GM19324 (cell line): ENCODE measurements at regions not wholly inside any gene's neighbourhood (a gene's known extent, or its start where the extent isn't known, plus 50 kb on each side); places are given as distances from the start of the nearest gene placed in this dataset.
"Not testable (repeated sequence)": the region's sequence is repeated elsewhere in the genome, so short reads cannot be mapped to it uniquely, and the experiment has no call there.

Source experiments
- ATAC-seq: cut with Tn5 transposase; IDR thresholded peaks from one replicate; pipeline ENCODE4 v1.9.1; 2021; ENCODE audit warnings: mild to moderate bottlenecking, moderate library complexity; ENCODE audit not compliant: unreplicated experiment, low FRiP score

DNA sequence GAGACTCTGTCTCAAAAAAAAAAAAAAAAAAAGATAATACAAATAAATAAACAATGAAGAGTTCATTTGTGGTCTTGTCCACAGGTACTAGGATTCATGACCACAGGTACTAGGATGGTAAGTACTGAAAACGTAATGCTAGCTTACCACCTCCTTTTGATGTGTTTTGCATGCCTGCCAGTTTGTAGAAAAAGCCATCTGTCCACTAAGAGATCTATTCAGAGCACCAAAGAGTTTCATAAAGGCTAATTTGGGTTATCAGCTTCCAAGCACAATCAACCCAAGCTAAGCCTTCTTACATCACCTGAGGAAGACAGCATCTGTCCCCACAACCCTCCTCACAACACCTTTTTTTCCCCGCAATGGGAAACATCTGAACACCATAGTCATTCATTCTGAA lies 477.2 kb downstream of the ZEB2 start:
- ATAC-seq: no peak

DNA sequence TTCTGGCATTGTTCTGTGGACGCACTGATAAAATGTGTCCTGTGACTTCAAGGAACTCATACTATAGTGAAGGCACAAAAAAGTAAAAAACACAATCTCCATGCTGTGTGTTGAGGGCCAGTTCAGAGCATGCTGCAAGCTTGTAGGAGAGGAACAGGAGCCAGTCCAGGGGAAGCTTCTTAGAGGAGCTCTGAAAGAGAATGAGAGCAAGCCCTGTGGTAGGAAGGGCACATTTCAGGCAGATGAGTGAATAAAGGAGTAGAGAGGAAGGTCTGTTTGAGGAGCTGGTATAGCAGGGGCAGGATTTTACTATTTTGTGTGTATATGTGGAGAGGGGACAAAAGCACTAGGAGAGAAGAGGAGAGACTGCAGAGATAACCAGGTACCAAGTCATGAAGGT lies 478.3 kb downstream of the ZEB2 start:
- ATAC-seq: no peak

DNA sequence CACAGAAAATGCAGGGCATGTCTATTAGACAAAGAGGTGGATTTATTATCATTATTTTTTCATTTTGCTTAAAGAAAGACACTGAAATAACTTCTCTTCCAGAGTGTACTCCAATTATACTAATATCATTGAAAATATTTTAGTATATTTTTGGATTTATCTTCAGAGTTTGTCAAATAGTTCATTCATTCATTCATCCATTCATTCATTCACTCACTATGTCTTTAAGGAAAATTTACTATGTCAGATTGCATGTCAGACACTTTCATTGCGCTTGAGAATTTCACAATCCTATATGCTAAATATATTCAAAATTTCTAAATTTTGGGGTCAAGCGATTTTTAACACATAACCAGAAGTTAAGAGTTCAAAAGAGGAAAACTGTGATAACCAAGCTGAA lies 479.1 kb downstream of the ZEB2 start:
- no peak for ATAC-seq

DNA sequence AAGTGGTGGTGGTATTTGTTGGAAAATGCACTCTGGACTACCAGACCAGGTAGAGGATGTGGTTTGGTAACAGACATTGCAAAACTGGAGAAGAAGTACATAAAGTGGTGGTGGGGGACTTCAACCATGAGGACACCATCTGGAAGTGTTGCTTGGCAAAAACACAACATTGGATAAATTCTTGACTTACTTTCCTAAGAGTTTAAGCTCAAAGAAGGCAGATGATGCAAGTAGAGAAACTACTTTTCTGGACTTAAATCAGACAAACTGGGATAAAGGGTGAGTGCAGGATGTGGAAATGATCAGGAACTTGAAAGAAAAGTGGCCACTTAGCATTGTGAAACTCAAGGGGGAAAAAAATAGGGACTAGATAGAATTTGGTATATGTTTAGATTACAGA lies 487.4 kb downstream of the ZEB2 start:
- no peak for ATAC-seq

DNA sequence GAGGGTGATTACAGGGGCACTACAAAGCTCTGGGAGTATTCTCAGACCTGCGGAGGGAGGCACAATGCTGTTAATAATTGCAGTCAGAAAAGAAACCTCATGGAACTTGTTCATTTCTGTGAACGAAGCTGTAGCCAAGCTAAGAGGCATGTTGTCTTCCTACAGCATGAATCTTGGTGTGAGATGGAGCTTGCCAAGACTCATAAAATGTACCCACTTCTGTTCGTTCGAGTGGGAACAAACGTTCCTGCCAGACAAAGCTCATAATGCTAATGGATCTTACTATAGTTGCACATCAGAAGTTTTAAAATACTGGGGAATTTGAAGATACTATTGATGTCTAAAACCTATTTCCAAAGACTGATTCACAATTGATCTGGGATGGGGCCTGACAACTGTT lies 489.1 kb downstream of the ZEB2 start:
- ATAC-seq: no peak

DNA sequence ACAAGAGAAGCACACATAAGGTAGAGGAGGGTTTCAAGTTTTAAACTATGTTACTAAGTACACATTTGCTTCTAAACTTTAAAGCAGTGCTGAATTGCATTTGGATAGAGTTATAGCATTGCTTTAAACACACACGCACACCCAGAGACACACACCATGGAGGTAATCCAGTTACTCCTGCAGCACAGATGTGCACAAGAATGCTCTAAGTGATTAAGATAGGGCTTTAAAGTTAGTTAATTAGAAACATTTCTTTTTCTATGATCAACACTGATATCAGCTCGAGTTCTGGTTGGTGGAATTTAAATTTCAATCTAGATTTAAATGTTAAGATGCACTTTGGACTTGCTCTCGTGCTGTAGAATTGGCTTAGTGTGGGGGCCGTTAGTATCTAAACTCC lies 492.3 kb downstream of the ZEB2 start:
- ATAC-seq: no peak

DNA sequence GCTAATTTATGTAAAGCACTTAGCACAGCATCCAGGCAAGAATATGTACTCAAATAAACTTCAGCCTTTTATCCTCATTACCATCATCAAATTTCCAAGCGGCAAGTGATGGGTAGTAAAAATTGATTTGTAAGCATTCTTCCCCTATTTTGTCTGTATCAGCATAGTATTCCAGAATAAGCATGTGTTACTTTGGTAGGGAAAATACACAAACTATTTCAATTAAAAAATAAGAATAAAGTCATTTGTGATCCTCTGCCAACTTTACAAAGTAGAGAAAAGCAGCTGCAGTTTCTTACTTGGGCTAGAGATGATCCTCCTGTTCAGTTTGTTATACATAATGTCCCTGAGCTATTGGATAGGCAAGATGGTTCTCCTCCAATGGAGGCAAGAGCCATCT lies 493.2 kb downstream of the ZEB2 start:
- ATAC-seq: no peak

DNA sequence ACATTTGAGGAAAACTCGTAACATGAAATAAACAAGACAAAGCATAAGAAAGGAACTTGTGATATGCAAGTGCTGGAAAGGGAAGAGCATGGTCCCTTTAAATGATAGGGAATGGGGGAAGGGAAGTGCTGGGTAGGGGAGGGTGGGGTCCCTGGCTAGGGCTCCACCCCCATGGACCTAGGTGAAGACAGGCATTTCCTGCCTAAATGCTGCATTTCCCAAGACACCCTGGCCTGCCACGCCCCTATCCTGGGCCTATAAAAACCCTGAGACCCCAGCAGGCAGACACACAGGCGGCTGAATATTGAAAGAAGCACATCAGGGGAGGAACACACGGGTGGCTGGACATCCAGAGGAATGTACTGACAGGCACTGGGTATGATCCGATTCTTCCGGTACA lies 499.9 kb downstream of the ZEB2 start:
- no peak for ATAC-seq

DNA sequence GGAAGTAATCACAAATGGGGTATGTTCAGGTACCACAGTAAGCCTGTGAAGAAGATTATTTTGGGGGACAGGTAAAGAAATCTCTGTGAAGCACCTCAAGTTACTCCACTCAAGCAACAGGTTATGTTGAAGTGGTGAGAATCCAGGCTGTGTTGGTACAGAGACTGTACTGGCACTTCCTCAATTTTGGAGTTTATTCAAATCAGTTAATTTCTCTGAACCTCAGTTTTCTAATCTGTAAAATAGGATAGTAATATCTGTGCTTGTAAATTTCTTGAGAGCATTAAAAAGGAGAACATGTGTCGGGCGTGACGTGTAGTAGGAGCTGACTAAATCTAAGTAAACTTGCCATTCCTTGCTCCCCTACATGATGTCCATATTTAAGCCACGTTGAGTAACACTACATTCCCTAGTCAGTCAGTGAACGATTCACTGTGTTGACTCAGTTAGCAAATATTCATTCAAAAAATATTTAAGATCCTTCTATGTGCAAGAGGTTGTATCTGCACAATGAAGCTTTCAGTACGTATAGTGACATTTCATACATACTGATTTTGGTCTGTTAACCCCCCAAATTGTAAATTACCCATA lies 504.2 kb downstream of the ZEB2 start:
- ATAC-seq: no peak

DNA sequence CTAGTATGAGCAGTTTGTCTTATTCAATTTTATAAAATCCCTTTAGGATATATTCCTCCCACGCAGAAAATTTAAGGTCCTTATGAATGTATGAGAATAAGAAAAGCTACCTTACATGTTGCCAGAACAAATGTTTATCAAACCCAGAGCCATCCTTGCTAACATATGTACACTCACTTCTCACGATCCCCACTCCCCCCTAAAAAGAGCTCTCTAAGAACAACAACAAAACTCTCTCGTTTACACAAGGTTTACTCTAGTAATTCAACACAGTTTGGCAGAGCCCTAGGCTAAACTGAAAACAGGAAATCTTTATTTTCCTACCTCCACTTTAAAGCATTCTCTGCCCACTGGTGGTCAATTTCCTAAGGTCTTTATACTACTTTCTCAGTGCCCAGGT lies 504.9 kb downstream of the ZEB2 start:
- no peak for ATAC-seq

DNA sequence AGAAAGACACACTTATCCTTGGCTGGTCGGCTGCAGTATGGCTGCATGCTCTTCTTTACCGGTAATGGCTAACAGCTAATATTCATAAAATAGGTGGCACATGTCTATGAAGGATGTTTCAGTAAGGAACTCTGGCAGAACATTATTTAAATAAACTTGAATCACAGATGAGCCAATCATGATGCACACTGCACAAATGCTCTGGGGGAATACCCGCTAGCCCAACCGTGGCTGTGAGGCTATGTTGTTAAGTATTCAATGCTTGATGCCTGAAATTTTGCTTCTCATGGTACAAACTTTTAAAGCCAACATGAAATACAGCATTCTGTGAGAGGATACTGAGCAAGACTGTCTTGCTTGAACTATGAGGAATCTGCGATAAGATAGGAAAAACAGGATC lies 505.8 kb downstream of the ZEB2 start:
- no peak for ATAC-seq

DNA sequence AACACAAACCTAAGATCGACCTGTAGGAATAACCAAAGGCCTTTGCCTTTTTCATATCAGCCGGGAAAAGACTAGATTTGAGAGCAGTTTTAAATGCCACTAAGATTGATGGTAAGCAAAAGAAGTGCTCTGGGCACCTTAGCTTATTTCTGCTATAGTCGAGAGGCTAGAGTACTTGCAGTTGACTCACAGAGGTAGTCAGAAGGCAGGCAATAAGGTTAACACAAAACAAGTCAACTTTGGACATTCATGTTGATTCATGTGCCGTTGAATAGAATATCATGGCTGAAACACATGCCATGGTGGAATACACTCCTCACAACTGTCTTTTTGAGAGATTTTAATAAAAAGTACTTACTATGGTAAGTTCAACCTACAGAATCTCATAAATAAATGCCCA lies 507.6 kb downstream of the ZEB2 start:
- ATAC-seq: no peak

DNA sequence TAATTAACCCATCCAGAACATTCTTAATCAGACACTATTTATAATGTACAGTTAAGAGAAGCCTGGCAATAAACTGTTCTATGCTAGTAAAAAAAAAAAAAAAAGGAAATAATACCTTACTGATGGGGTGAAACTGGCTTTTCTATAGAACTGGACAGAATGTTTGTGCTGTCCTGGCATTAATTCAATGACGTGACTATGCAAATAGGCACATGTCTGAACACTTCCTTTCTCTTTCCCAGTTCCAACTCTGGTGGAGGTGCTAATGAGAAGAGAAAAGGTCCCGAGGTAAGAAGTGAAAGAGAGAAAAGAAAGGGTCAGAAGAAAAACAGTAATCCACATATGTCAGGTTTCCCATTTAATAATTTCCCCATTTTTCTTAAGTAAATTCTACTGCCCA lies 508.4 kb downstream of the ZEB2 start:
- ATAC-seq: no peak

DNA sequence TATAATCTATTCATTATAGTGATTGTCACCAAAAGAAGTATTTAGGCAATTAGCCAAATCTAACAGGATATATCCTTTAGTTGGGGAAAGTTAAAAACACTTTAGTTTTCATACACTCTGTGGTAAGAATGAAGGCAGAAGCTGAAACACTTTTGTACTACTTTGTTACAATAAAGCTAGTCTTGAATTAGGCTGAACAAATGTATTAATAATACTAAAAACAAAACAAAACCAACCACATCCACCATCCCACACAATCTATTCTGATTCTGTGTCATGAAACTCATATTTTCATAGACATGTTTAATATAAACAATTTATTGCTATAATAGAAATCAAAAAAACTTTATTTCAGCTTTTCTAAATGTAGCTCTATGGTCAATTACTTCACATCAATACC lies 508.8 kb downstream of the ZEB2 start:
- ATAC-seq: no peak

DNA sequence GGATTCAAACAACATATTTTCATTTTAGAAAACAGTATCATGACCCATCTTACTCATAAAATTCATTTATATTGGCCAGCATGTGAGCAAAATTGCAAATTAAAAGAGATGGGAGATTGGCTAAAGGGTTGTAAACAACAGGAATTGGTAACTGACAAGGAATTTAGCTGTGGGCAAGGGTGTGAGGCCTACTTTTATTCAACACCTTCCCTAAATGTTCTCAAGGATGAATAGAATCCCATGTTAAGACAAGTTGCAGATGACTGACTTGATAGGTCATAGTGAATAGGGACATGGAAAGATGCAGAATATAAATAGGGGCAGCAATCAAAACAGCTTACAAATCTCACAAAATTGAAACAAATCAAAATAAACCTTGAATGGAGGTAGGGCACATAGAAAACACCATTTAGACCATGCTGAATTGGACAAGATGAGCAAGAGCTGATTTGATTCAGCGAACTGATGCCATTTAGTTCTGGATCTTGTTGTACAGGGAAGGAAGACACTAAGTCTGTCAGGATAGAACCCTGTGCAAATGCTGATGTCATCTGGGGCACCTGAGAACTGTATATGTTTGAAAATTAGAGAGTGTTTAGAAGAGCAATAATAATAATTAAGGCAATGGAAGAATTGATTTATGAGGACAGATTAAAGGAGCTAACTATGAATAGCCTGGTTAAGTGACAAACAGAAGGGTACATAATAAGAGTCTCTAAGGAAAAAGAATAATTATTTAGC lies 509.7 kb downstream of the ZEB2 start:
- no peak for ATAC-seq

DNA sequence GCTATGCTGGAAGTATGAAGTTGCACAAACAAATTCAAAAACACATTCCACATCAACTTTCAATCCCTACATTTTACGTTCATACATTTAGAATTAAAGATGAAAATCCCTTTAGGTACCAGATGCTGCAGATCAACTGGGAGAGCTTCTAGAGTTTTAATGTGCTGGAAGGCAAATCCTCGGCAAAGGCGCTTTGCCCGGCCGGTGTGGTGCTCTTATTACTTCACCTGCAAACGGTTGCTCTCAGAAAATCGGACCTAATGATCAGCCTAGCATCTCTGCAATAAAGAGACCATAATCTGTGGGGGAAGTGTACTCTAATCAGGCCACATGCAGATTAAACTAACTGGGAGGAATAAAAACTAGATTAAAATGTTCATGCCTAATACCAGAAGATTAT lies 513.8 kb downstream of the ZEB2 start:
- ATAC-seq: no peak

DNA sequence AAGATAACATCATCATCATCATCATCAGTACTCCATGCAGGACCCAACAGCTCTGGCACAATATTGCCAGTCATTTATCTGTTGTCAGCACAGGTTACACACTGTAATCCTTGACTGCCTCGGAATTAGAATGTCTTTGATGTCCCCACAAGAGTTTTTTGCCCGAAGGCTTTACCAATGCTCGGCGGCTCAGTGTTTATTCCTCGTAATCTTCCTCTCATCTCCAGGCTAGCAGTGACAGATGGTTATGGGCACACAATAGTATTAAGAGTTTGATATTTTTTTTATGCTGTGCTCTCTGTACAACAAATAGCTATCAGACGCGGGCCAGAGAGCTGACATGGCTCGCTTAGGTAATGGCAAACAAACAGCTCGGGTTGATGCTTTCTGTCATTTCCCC lies 515.2 kb downstream of the ZEB2 start:
- ATAC-seq: no peak

DNA sequence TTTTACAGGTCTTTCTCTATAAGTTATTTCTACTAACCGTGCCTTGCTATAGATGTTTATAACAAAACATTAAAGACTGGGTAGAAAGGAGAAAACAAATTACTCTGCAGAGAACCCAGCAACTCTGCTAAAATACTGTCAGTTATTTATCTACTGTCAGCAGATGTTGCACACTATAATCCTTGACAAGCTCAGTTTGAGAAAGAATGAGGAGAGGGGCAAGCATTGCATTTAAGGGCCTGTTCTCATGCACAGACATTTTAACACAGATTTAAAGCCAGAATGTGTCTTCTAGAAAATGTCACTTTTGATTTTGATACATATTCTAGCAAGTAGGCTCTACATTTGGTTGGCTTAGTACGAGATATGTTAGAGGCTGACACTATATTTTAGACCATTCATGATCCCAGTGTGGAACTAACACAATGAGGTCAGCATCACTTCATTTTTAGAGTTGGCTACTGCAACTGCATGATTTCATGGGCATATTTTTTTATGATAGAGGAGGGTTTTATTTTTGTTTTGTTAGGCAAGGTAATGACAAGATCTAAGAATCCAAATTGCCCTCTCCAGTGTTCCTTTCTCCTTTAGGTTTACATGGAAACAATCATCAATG lies 516.4 kb downstream of the ZEB2 start:
- ATAC-seq: no peak

DNA sequence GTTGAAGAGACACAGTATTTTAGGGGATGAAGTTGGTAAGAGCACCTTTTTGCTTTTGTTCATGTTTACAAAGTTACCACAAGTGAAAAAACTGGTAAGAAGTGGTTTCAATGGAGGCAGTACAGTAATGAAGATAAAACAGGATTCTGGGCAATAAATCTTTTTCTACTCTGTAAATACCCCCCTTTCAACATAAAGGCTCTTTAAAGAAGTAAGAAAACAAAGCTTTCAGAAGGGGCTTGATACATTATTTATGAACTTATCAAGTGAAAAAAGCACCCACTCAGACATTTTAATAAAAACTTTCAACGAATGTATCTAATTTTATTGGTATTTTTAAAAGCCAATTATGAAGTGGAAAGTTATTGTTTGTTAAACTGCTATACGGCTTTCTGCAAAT lies 522.9 kb downstream of the ZEB2 start:
- ATAC-seq: no peak

DNA sequence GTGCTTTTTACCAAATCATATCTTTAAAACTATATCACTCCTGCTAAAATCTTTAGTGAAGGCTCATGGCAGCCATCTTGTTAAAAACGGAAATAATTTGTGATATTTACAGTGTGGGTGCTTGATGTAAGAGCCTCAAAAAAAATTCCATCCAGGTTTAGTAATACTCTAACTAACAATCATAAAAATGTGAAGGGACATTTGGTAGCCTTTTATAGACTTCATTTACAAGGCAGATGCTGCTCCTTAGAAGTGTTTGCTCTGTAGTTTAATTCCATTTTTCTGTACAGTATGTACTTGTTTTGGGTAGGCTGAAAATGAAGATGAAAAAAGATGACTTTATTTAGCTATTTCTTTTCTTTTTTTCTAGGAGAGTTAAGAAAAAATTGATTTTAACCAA lies 525.0 kb downstream of the ZEB2 start:
- ATAC-seq: no peak

DNA sequence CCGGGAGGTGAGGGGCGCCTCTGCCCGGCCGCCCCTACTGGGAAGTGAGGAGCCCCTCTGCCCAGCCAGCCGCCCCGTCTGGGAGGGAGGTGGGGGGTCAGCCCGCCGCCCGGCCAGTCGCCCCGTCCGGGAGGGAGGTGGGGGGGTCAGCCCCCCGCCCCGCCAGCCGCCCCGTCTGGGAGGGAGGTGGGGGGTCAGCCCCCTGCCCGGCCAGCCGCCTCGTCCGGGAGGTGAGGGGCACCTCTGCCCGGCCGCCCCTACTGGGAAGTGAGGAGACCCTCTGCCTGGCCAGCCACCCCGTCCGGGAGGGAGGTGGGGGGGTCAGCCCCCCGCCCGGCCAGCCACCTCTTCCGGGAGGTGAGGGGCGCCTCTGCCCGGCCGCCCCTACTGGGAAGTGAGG lies 528.3 kb downstream of the ZEB2 start:
- not testable (repeated sequence) for ATAC-seq

DNA sequence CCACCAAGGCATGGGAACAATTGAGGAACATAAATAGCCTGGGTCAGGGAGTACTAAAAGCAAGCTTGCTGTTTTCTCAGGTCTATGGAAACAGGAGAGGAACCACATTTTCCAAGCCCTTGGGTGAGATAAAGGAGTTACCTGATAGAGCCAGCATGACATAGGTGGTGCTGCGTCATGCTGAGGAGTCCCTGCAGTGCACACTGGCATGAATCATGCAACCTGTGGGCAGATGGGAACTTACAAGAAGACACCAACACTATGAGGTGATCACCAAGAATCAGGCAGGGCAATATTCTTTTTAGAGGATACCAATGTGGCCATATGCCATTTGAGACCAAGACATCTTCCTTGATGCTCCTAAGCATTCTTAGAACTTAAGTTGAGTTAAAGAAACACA lies 531.8 kb downstream of the ZEB2 start:
- ATAC-seq: no peak
